ENCODE measurements at regions not wholly inside any gene's neighbourhood (a gene's known extent, or its start where the extent isn't known, plus 50 kb on each side); places are given as distances from the start of the nearest gene placed in this dataset.

DNA sequence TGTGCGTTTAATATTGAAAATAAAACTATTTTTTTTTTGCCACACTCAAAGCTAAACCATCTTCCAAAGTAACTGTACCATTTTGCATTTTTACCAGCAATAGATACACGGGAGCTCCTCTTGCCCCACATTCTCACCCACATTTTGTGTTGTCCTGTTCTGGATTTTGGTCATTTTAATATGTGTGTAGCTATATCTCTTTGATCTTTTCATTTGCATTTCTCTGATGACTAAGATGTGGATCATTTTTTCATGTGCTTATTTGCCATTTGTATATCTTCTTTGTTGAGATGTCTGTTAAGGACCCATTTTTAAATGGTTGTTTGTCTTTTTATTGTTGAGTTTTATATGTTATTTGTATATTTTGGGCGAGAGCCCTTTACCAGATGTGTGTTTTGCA is 1543.5 kb downstream of the GRIK2 start:
- Histone ChIP-seq H2BK20ac (ENCODE audit: low read length) (no peak overlapping the region), H4K8ac (ENCODE audit: extremely low read depth, insufficient read depth, low read length) (no peak overlapping the region), H3K4ac (replicated peaks; ENCODE audit: insufficient read length, low read depth, low read length) (no peak overlapping the region), H2BK12ac (ENCODE audit: low read depth, low read length) (no peak overlapping the region), H4K20me1 (replicated peaks in 1 of 2; ENCODE audit: control insufficient read depth in 1 of 2, insufficient read depth in 2 of 2, low read length in 2 of 2) (no peaks in the 10 kb centered on the region), H3K79me1 (ENCODE audit: low read depth, low read length) (no peaks in the 10 kb centered on the region), H3K23me2 (ENCODE audit: low read depth, low read length) (no peaks in the 10 kb centered on the region), H3K27me3 (replicated peaks in 1 of 4; ENCODE audit: control insufficient read depth in 3 of 4, extremely low read depth in 1 of 4, insufficient read depth in 3 of 4, low read length in 3 of 4) (no peaks in the 10 kb centered on the region), H3K36me3 (ENCODE audit: control insufficient read depth in 2 of 4, insufficient read depth in 4 of 4, low read length in 3 of 4) (no peaks in the 10 kb centered on the region), H4K91ac (replicated peaks; ENCODE audit: insufficient read length, low read length) (no peak overlapping the region), H2AFZ (ENCODE audit: low read length) (no peak overlapping the region), H2BK120ac (replicated peaks; ENCODE audit: low read depth, low read length) (no peak overlapping the region), H3K9me3 (ENCODE audit: insufficient read depth in 2 of 2, low read depth in 1 of 2, low read length in 1 of 2) (no peaks in the 10 kb centered on the region), H3K18ac (ENCODE audit: extremely low read depth, low read length) (no peak overlapping the region), H3K27ac (ENCODE audit: low read depth, low read length) (no peak overlapping the region), H2BK5ac (ENCODE audit: low read depth, low read length) (no peak overlapping the region), H3K14ac (ENCODE audit: insufficient read length) (no peak overlapping the region), H3K56ac (replicated peaks; ENCODE audit: insufficient read length, low read depth, low read length) (no peak overlapping the region), H2BK15ac (ENCODE audit: low read length) (no peak overlapping the region), H3K4me1 (replicated peaks in 1 of 4; ENCODE audit: control insufficient read depth in 3 of 4, insufficient read depth in 4 of 4, low read length in 3 of 4) (no peaks in the 10 kb centered on the region), H4K5ac (ENCODE audit: insufficient read length, low read depth, low read length) (no peak overlapping the region), H3K4me3 (ENCODE audit: extremely low read depth in 1 of 4, insufficient read depth in 2 of 4, low read depth in 3 of 4, low read length in 4 of 4) (no peak overlapping the region), H3K4me2 (ENCODE audit: insufficient read depth in 1 of 2, low read depth in 2 of 2, low read length in 2 of 2) (no peak overlapping the region), H3K23ac (ENCODE audit: insufficient read length) (no peak overlapping the region), H3K9ac (replicated peaks in 1 of 4; ENCODE audit: extremely low read depth in 1 of 4, low read depth in 3 of 4, low read length in 3 of 4) (no peak overlapping the region), H3K79me2 (ENCODE audit: control insufficient read depth in 1 of 2, insufficient read depth in 2 of 2, low read length in 2 of 2) (no peaks in the 10 kb centered on the region), H2AK5ac (ENCODE audit: low read depth, low read length) (no peak overlapping the region)
- DNase-seq (ENCODE audit: low read depth in 1 of 2, low spot score in 2 of 2) (no peak), FAIRE-seq (no peak)
- TF ChIP-seq, protein P1, sequence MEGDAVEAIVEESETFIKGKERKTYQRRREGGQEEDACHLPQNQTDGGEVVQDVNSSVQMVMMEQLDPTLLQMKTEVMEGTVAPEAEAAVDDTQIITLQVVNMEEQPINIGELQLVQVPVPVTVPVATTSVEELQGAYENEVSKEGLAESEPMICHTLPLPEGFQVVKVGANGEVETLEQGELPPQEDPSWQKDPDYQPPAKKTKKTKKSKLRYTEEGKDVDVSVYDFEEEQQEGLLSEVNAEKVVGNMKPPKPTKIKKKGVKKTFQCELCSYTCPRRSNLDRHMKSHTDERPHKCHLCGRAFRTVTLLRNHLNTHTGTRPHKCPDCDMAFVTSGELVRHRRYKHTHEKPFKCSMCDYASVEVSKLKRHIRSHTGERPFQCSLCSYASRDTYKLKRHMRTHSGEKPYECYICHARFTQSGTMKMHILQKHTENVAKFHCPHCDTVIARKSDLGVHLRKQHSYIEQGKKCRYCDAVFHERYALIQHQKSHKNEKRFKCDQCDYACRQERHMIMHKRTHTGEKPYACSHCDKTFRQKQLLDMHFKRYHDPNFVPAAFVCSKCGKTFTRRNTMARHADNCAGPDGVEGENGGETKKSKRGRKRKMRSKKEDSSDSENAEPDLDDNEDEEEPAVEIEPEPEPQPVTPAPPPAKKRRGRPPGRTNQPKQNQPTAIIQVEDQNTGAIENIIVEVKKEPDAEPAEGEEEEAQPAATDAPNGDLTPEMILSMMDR (IDR thresholded peaks at IDR 0.05; ENCODE audit: control extremely low read depth in 1 of 3, insufficient read depth in 1 of 3, low read depth in 1 of 3, low read length in 3 of 3), result no peak
- TF ChIP-seq CEBPB (IDR thresholded peaks at IDR 0.05; ENCODE audit: low read depth, low read length) (no peak), POU5F1 (IDR thresholded peaks at IDR 0.05; ENCODE audit: low read depth, low read length) (no peak), SP2 (IDR thresholded peaks at IDR 0.05; ENCODE audit: low read length) (no peak), SIX5 (IDR thresholded peaks at IDR 0.05; ENCODE audit: low read depth, low read length) (no peak)
- TF ChIP-seq, protein P2, sequence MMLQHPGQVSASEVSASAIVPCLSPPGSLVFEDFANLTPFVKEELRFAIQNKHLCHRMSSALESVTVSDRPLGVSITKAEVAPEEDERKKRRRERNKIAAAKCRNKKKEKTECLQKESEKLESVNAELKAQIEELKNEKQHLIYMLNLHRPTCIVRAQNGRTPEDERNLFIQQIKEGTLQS (IDR thresholded peaks at IDR 0.05; ENCODE audit: insufficient read depth, low read depth, low read length), result no peak
- TF ChIP-seq, protein P3, sequence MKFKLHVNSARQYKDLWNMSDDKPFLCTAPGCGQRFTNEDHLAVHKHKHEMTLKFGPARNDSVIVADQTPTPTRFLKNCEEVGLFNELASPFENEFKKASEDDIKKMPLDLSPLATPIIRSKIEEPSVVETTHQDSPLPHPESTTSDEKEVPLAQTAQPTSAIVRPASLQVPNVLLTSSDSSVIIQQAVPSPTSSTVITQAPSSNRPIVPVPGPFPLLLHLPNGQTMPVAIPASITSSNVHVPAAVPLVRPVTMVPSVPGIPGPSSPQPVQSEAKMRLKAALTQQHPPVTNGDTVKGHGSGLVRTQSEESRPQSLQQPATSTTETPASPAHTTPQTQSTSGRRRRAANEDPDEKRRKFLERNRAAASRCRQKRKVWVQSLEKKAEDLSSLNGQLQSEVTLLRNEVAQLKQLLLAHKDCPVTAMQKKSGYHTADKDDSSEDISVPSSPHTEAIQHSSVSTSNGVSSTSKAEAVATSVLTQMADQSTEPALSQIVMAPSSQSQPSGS (IDR thresholded peaks at IDR 0.05; ENCODE audit: low read length), result no peak
- WGBS, 2 experiments (ENCODE audit: extremely low coverage in 1 of 2, insufficient coverage in 1 of 2, insufficient read length in 1 of 2, insufficient replicate concordance in 2 of 2, low coverage in 1 of 2, low lambda C conversion rate in 2 of 2, missing lambda C conversion rate in 1 of 2), result 89% methylated on average over 3 of the region's 3 CpGs; no CpG with 5 or more reads in 1 of the 2 experiments
- ChIA-PET POLR2A (ENCODE audit: partially characterized antibody) (no interaction called here), CTCF (ENCODE audit: partially characterized antibody) (no interaction called here)

Data from H1 (cell line).